Activated CD4-positive, alpha-beta T cell treated with anti-CD3 and anti-CD28 coated beads for 36 hours (primary cell): ENCODE measurements at regions not wholly inside any gene's neighbourhood (a gene's known extent, or its start where the extent isn't known, plus 50 kb on each side); places are given as distances from the start of the nearest gene placed in this dataset.

Experiments
- ATAC-seq: fragments of 200-7000 bp; cut with Tn5 transposase; one replicate; pipeline ENCODE4 v1.10.0; 2021; ENCODE audit warnings: mild to moderate bottlenecking, moderate library complexity
- CTCF ChIA-PET: fragments of 350-600 bp; sonication (Branson Sonifier 250); formaldehyde crosslinking; loops from one replicate; lab custom pipeline; 2021; ENCODE audit warnings: antibody characterized with exemption; lab: Charles Lee
- POLR2A ChIA-PET: fragments of 350-600 bp; sonication (Branson Sonifier 250); formaldehyde crosslinking; loops from one replicate; lab custom pipeline; 2021; ENCODE audit warnings: antibody characterized with exemption, inconsistent platforms; lab: Charles Lee
- DNase-seq: peaks from one replicate; pipeline ENCODE4 v3.0.0-alpha.2; 2020
- H3K27ac Mint-ChIP-seq: one replicate; pipeline ENCODE4 v1.8.0; 2021; ENCODE audit warnings: mixed read lengths
- H3K27me3 Mint-ChIP-seq: one replicate; pipeline ENCODE4 v1.8.0; 2021; ENCODE audit warnings: mixed read lengths
- H3K36me3 Mint-ChIP-seq: one replicate; pipeline ENCODE4 v1.8.0; 2021; ENCODE audit warnings: low read depth, mixed read lengths
- H3K4me1 Mint-ChIP-seq: one replicate; pipeline ENCODE4 v1.8.0; 2021; ENCODE audit warnings: mixed read lengths
- H3K4me3 Mint-ChIP-seq: one replicate; pipeline ENCODE4 v1.8.0; 2021; ENCODE audit warnings: mild to moderate bottlenecking, moderate library complexity, mixed read lengths
- H3K9me3 Mint-ChIP-seq: one replicate; pipeline ENCODE4 v1.8.0; 2021; ENCODE audit warnings: low read depth, mixed read lengths
- intact Hi-C, 2 experiments: fragments of 100-400 bp; cut with DNase I in 1 of 2; cut with micrococcal nuclease in 1 of 2; formaldehyde crosslinking; loops; one replicate each; pipeline versions ENCODE4 v1.14.2 to v1.15.1; 2022 to 2024; cut with DNase I, micrococcal nuclease

- H3K4me3 Mint-ChIP-seq = no peak overlapping the region
- ATAC-seq (no peak), DNase-seq (no peak)
- H3K27ac Mint-ChIP-seq = no peak overlapping the region
- peaks cover 22% of the 10 kb centered on the region for H3K4me1 Mint-ChIP-seq
- CTCF ChIA-PET = interaction anchor here (0.6 to 6.5 kb wide), 20 partner anchors 10 to 909 kb away, joined by 3 to 77 read pairs (median 5); no protein-coding TSS in a partner anchor
- H3K27me3 Mint-ChIP-seq = peaks cover 4% of the 10 kb centered on the region
- no peaks in the 10 kb centered on the region for H3K9me3 Mint-ChIP-seq
- POLR2A ChIA-PET = no interaction called here
- intact Hi-C loops = loop anchor here (1.0 kb wide), 3 partner anchors 96 to 910 kb away; no protein-coding TSS in a partner anchor
- no peaks in the 10 kb centered on the region for H3K36me3 Mint-ChIP-seq
Measured at GRCh38 chr1:168438626-168439025, 105.2 kb downstream of the XCL2 start.

GRCh38 chr1:168437821-168438220 is 106.0 kb downstream of the XCL2 start:
- DNase-seq (no peak), ATAC-seq (no peak)
- Mint-ChIP-seq H3K4me1 (peaks cover 17% of the 10 kb centered on the region), H3K9me3 (no peaks in the 10 kb centered on the region), H3K27ac (no peak overlapping the region), H3K27me3 (peaks cover 4% of the 10 kb centered on the region), H3K36me3 (no peaks in the 10 kb centered on the region), H3K4me3 (no peak overlapping the region)
- CTCF ChIA-PET = interaction anchor here (0.7 to 6.5 kb wide), 6 partner anchors 17 to 641 kb away, joined by 3 to 77 read pairs (median 5); no protein-coding TSS in a partner anchor
- intact Hi-C loops = no loop called here
- POLR2A ChIA-PET = no interaction called here

GRCh38 chr1:168435439-168435838 is 108.4 kb downstream of the XCL2 start:
- no peak for ATAC-seq
- POLR2A ChIA-PET = no interaction called here
- Mint-ChIP-seq H3K36me3 (no peaks in the 10 kb centered on the region), H3K27ac (no peak overlapping the region), H3K9me3 (no peaks in the 10 kb centered on the region), H3K4me3 (no peak overlapping the region), H3K27me3 (peaks cover 4% of the 10 kb centered on the region), H3K4me1 (peaks cover 15% of the 10 kb centered on the region)
- CTCF ChIA-PET = interaction anchor here (1.9 to 4.1 kb wide), 2 partner anchors 11 to 92 kb away, joined by 5 to 15 read pairs; no protein-coding TSS in a partner anchor
- no peak for DNase-seq
- intact Hi-C loops = no loop called here

GRCh38 chr1:168433238-168433637 is 110.6 kb downstream of the XCL2 start:
- Mint-ChIP-seq H3K27me3 (peaks cover 4% of the 10 kb centered on the region), H3K27ac (no peak overlapping the region), H3K9me3 (no peaks in the 10 kb centered on the region), H3K36me3 (no peaks in the 10 kb centered on the region), H3K4me3 (no peak overlapping the region), H3K4me1 (no peaks in the 10 kb centered on the region)
- intact Hi-C loops = no loop called here
- ChIA-PET CTCF (interaction anchor here (0.7 to 1.3 kb wide), 3 partner anchors 70 to 170 kb away, joined by 3 to 5 read pairs (median 3); no protein-coding TSS in a partner anchor), POLR2A (no interaction called here)
- DNase-seq (no peak), ATAC-seq (no peak)

- DNase-seq (no peak), ATAC-seq (no peak)
- intact Hi-C loops = no loop called here
- Mint-ChIP-seq H3K27me3 (peaks cover 4% of the 10 kb centered on the region), H3K9me3 (no peaks in the 10 kb centered on the region), H3K4me3 (no peak overlapping the region), H3K4me1 (no peaks in the 10 kb centered on the region), H3K36me3 (no peaks in the 10 kb centered on the region), H3K27ac (no peak overlapping the region)
- POLR2A ChIA-PET = no interaction called here
- CTCF ChIA-PET = interaction anchor here (0.7 to 1.1 kb wide), 2 partner anchors 11 to 89 kb away, joined by 3 to 4 read pairs; no protein-coding TSS in a partner anchor
Measured at GRCh38 chr1:168431882-168432281, 111.9 kb downstream of the XCL2 start.

GRCh38 chr1:168430321-168430720 is 113.5 kb downstream of the XCL2 start:
- no peaks in the 10 kb centered on the region for H3K9me3 Mint-ChIP-seq
- H3K4me1 Mint-ChIP-seq = no peaks in the 10 kb centered on the region
- H3K27ac Mint-ChIP-seq = no peak overlapping the region
- ATAC-seq (no peak), DNase-seq (no peak)
- no peaks in the 10 kb centered on the region for H3K36me3 Mint-ChIP-seq
- H3K27me3 Mint-ChIP-seq = peaks cover 4% of the 10 kb centered on the region
- CTCF ChIA-PET = interaction anchor here (0.7 kb wide), 2 partner anchors 9 to 11 kb away, joined by 3 read pairs; no protein-coding TSS in a partner anchor
- POLR2A ChIA-PET = no interaction called here
- intact Hi-C loops = no loop called here
- H3K4me3 Mint-ChIP-seq = no peak overlapping the region

- Mint-ChIP-seq H3K4me1 (no peaks in the 10 kb centered on the region), H3K27ac (no peak overlapping the region), H3K9me3 (no peaks in the 10 kb centered on the region), H3K36me3 (no peaks in the 10 kb centered on the region), H3K4me3 (no peak overlapping the region), H3K27me3 (no peaks in the 10 kb centered on the region)
- intact Hi-C loops = no loop called here
- ATAC-seq = no peak
- no peak for DNase-seq
- CTCF ChIA-PET = interaction anchor here (2.1 kb wide), 1 partner anchor 11 kb away, joined by 11 read pairs; no protein-coding TSS in a partner anchor
- POLR2A ChIA-PET = no interaction called here
Measured at GRCh38 chr1:168428063-168428731, 115.6 kb downstream of the XCL2 start.

- no peak for ATAC-seq
- Mint-ChIP-seq H3K4me1 (peaks cover 4% of the 10 kb centered on the region), H3K36me3 (no peaks in the 10 kb centered on the region), H3K27me3 (no peaks in the 10 kb centered on the region), H3K27ac (no peak overlapping the region), H3K9me3 (no peaks in the 10 kb centered on the region), H3K4me3 (no peak overlapping the region)
- ChIA-PET POLR2A (no interaction called here), CTCF (interaction anchor here (0.6 kb wide), 1 partner anchor 1715 kb away, joined by 3 read pairs; no protein-coding TSS in a partner anchor)
- no peak for DNase-seq
- intact Hi-C loops = no loop called here
Measured at GRCh38 chr1:168427051-168427450, 116.7 kb downstream of the XCL2 start.

- DNase-seq (no peak), ATAC-seq (no peak)
- Mint-ChIP-seq H3K9me3 (no peaks in the 10 kb centered on the region), H3K4me1 (peaks cover 20% of the 10 kb centered on the region), H3K36me3 (no peaks in the 10 kb centered on the region), H3K4me3 (no peak overlapping the region), H3K27me3 (no peaks in the 10 kb centered on the region), H3K27ac (no peak overlapping the region)
- POLR2A ChIA-PET = no interaction called here
- CTCF ChIA-PET = interaction anchor here (0.8 to 2.2 kb wide), 4 partner anchors 10 to 82 kb away, joined by 3 to 7 read pairs (median 4); no protein-coding TSS in a partner anchor
- intact Hi-C loops = loop anchor here (5.0 kb wide), 2 partner anchors 62 to 82 kb away; no protein-coding TSS in a partner anchor
Measured at GRCh38 chr1:168424281-168424680, 119.5 kb downstream of the XCL2 start.

GRCh38 chr1:168422203-168422847 is 121.5 kb downstream of the XCL2 start:
- DNase-seq = no peak
- no peak for ATAC-seq
- Mint-ChIP-seq H3K27ac (no peak overlapping the region), H3K27me3 (no peaks in the 10 kb centered on the region), H3K4me1 (peaks cover 20% of the 10 kb centered on the region), H3K9me3 (no peaks in the 10 kb centered on the region), H3K36me3 (no peaks in the 10 kb centered on the region), H3K4me3 (no peak overlapping the region)
- ChIA-PET POLR2A (no interaction called here), CTCF (interaction anchor here (2.2 to 2.4 kb wide), 2 partner anchors 79 to 181 kb away, joined by 5 to 13 read pairs; no protein-coding TSS in a partner anchor)
- intact Hi-C loops = loop anchor here (5.0 kb wide), 2 partner anchors 60 to 80 kb away; no protein-coding TSS in a partner anchor

- Mint-ChIP-seq H3K9me3 (no peaks in the 10 kb centered on the region), H3K27me3 (no peaks in the 10 kb centered on the region), H3K27ac (peak overlapping the region; percentile 84), H3K36me3 (no peaks in the 10 kb centered on the region), H3K4me1 (peaks cover 20% of the 10 kb centered on the region), H3K4me3 (peak overlapping the region; percentile 6)
- intact Hi-C loops = loop anchor here (1.0 to 5.0 kb wide), 3 partner anchors 12 to 79 kb away; no protein-coding TSS in a partner anchor
- CTCF ChIA-PET = interaction anchor here (0.6 to 2.4 kb wide), 6 partner anchors 9 to 685 kb away, joined by 3 to 13 read pairs (median 5); no protein-coding TSS in a partner anchor
- DNase-seq = no peak
- POLR2A ChIA-PET = no interaction called here
- peak; percentile 97 for ATAC-seq
Measured at GRCh38 chr1:168421399-168422004, 122.3 kb downstream of the XCL2 start.
